ENCODE measurements at regions not wholly inside any gene's neighbourhood (a gene's known extent, or its start where the extent isn't known, plus 50 kb on each side); places are given as distances from the start of the nearest gene placed in this dataset.

DNA sequence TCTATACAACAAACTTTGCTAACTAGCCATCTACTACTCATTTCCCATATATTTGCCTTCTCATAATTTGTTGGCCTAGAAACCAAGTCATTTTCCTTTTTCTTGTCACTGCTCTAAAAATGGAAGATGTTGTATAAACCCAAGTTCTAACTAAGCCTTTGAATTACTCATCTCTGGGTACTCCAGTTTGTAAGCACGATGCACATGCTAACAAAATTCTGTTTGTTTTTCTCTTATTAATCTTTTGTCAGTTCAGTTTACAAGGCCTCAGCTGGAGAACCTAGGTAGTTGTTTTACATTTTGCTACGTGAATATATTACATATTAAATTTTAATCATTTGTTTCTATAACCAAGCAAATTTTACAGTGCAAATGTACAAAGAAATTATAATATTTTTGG, 663.2 kb upstream of the RGS18 start:
- H3K9me3 ChIP-seq (ENCODE audit: low read length): no peaks in the 10 kb centered on the region
- H3K27ac ChIP-seq (ENCODE audit: low read depth, low read length, poor library complexity, severe bottlenecking): no peak overlapping the region
- no TSS peak for BruUV-seq (replicated peaks)
- no peaks in the 10 kb centered on the region for H3K36me3 ChIP-seq (ENCODE audit: insufficient read depth, low read length)
- intact Hi-C loops (cut with micrococcal nuclease; ENCODE audit: unreplicated experiment): no loop called here
- no peak for TF ChIP-seq EZH2phosphoT487 (IDR thresholded peaks at IDR 0.05; ENCODE audit: borderline replicate concordance, low read depth, low read length)
- TF ChIP-seq, protein P1, sequence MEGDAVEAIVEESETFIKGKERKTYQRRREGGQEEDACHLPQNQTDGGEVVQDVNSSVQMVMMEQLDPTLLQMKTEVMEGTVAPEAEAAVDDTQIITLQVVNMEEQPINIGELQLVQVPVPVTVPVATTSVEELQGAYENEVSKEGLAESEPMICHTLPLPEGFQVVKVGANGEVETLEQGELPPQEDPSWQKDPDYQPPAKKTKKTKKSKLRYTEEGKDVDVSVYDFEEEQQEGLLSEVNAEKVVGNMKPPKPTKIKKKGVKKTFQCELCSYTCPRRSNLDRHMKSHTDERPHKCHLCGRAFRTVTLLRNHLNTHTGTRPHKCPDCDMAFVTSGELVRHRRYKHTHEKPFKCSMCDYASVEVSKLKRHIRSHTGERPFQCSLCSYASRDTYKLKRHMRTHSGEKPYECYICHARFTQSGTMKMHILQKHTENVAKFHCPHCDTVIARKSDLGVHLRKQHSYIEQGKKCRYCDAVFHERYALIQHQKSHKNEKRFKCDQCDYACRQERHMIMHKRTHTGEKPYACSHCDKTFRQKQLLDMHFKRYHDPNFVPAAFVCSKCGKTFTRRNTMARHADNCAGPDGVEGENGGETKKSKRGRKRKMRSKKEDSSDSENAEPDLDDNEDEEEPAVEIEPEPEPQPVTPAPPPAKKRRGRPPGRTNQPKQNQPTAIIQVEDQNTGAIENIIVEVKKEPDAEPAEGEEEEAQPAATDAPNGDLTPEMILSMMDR (conservative IDR thresholded peaks at IDR 0.05; ENCODE audit: low read length): no peak
- no peak overlapping the region for H3K4me2 ChIP-seq (ENCODE audit: low read length)
- no peak overlapping the region for H2AFZ ChIP-seq (ENCODE audit: low read length)
- H3K4me3 ChIP-seq (ENCODE audit: low read depth, low read length, poor library complexity, severe bottlenecking): no peak overlapping the region
- ChIA-PET POLR2A (no interaction called here), CTCF (ENCODE audit: unreplicated experiment) (no interaction called here)
- no peaks in the 10 kb centered on the region for H3K79me2 ChIP-seq (ENCODE audit: insufficient read depth, low read depth, low read length)
- H4K20me1 ChIP-seq (ENCODE audit: insufficient read depth, low read length): no peaks in the 10 kb centered on the region
- DNase-seq (ENCODE audit: low spot score): no peak
- H3K4me1 ChIP-seq (ENCODE audit: insufficient read depth, low read length, poor library complexity, severe bottlenecking): no peaks in the 10 kb centered on the region
- no peaks in the 10 kb centered on the region for H3K9me2 ChIP-seq (ENCODE audit: insufficient read depth, low read length)

DNA sequence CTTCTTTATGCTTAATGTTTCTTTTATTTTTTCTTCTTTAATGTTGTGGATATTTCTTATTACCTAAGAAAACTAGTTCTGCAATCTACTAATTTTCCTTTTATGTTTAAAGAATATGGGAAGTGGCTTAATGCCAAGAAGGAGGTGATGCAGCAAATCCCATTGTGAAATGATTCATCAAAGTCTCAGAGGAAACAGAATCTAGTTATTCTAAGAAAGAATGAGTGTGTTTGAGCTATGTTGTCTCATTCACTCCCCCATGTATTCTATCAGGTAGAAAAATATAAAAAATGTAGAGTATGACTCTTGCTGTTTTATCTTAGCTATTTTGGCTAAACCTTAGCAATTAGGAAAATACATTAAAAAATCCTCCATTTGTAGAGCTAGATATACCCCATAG, 659.9 kb upstream of the RGS18 start:
- no peak overlapping the region for H3K4me3 ChIP-seq (ENCODE audit: low read depth, low read length, poor library complexity, severe bottlenecking)
- no peaks in the 10 kb centered on the region for H3K4me1 ChIP-seq (ENCODE audit: insufficient read depth, low read length, poor library complexity, severe bottlenecking)
- no peaks in the 10 kb centered on the region for H4K20me1 ChIP-seq (ENCODE audit: insufficient read depth, low read length)
- H3K36me3 ChIP-seq (ENCODE audit: insufficient read depth, low read length): no peaks in the 10 kb centered on the region
- CTCF ChIA-PET (ENCODE audit: unreplicated experiment): no interaction called here
- POLR2A ChIA-PET: no interaction called here
- no peak for DNase-seq (ENCODE audit: low spot score)
- TF ChIP-seq EZH2phosphoT487 (IDR thresholded peaks at IDR 0.05; ENCODE audit: borderline replicate concordance, low read depth, low read length): no peak
- TF ChIP-seq, protein P1 (conservative IDR thresholded peaks at IDR 0.05; ENCODE audit: low read length): no peak
- no TSS peak for BruUV-seq (replicated peaks)
- H3K4me2 ChIP-seq (ENCODE audit: low read length): no peak overlapping the region
- H3K9me3 ChIP-seq (ENCODE audit: low read length): no peaks in the 10 kb centered on the region
- no peaks in the 10 kb centered on the region for H3K79me2 ChIP-seq (ENCODE audit: insufficient read depth, low read depth, low read length)
- intact Hi-C loops (cut with micrococcal nuclease; ENCODE audit: unreplicated experiment): no loop called here
- H2AFZ ChIP-seq (ENCODE audit: low read length): no peak overlapping the region
- no peak overlapping the region for H3K27ac ChIP-seq (ENCODE audit: low read depth, low read length, poor library complexity, severe bottlenecking)
- H3K9me2 ChIP-seq (ENCODE audit: insufficient read depth, low read length): no peaks in the 10 kb centered on the region

DNA sequence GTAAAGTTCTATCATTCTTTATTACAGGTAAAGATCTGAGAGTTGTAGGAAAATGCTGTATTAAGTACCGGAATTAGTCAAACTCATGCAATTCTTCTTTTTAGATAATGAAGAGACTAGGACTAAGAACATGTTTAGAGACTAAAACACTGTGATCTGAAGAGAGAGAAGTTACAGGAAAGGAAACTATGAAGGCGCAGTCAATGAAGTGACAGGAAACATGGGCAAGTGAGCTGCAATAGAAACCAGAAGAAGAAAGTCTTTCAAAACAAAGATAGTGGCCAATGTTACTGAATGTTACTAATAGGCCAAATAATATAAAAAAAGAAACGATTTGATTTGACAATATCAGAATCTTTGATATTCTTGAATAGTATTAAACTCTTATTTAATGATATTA, 659.4 kb upstream of the RGS18 start:
- DNase-seq (ENCODE audit: low spot score): no peak
- ChIA-PET CTCF (ENCODE audit: unreplicated experiment) (no interaction called here), POLR2A (no interaction called here)
- intact Hi-C loops (cut with micrococcal nuclease; ENCODE audit: unreplicated experiment): no loop called here
- no peak overlapping the region for H2AFZ ChIP-seq (ENCODE audit: low read length)
- no peaks in the 10 kb centered on the region for H3K4me1 ChIP-seq (ENCODE audit: insufficient read depth, low read length, poor library complexity, severe bottlenecking)
- TF ChIP-seq, protein P1 (conservative IDR thresholded peaks at IDR 0.05; ENCODE audit: low read length): no peak
- TF ChIP-seq EZH2phosphoT487 (IDR thresholded peaks at IDR 0.05; ENCODE audit: borderline replicate concordance, low read depth, low read length): no peak
- no peaks in the 10 kb centered on the region for H3K9me2 ChIP-seq (ENCODE audit: insufficient read depth, low read length)
- no peak overlapping the region for H3K27ac ChIP-seq (ENCODE audit: low read depth, low read length, poor library complexity, severe bottlenecking)
- H4K20me1 ChIP-seq (ENCODE audit: insufficient read depth, low read length): no peaks in the 10 kb centered on the region
- no peaks in the 10 kb centered on the region for H3K36me3 ChIP-seq (ENCODE audit: insufficient read depth, low read length)
- BruUV-seq (replicated peaks): no TSS peak
- H3K79me2 ChIP-seq (ENCODE audit: insufficient read depth, low read depth, low read length): no peaks in the 10 kb centered on the region
- H3K4me2 ChIP-seq (ENCODE audit: low read length): no peak overlapping the region
- H3K9me3 ChIP-seq (ENCODE audit: low read length): no peaks in the 10 kb centered on the region
- H3K4me3 ChIP-seq (ENCODE audit: low read depth, low read length, poor library complexity, severe bottlenecking): no peak overlapping the region

Measured in OCI-LY7 (cell line).